ENCODE measurements at regions not wholly inside any gene's neighbourhood (a gene's known extent, or its start where the extent isn't known, plus 50 kb on each side); places are given as distances from the start of the nearest gene placed in this dataset.

GRCh38 chr10:130986846-130987245 is 324.7 kb downstream of the TCERG1L start:
- H3K9ac ChIP-seq (ENCODE audit: low read length), result no peak overlapping the region
- H3F3A ChIP-seq (ENCODE audit: insufficient read depth, low read length), result no peaks in the 10 kb centered on the region
- no peaks in the 10 kb centered on the region for H3K79me2 ChIP-seq (ENCODE audit: insufficient read depth, low read length)
- H3K27ac ChIP-seq (ENCODE audit: low read depth, low read length, poor library complexity, severe bottlenecking), result no peak overlapping the region
- no peaks in the 10 kb centered on the region for H3K4me1 ChIP-seq (ENCODE audit: insufficient read depth, low read length, severe bottlenecking)
- no peaks in the 10 kb centered on the region for H3K9me2 ChIP-seq (ENCODE audit: low read depth, low read length)
- no peaks in the 10 kb centered on the region for H3K9me3 ChIP-seq (ENCODE audit: low read length)
- no peaks in the 10 kb centered on the region for H4K20me1 ChIP-seq (ENCODE audit: insufficient read depth, low read length)
- H3K4me2 ChIP-seq (ENCODE audit: low read length), result no peak overlapping the region
- no peak overlapping the region for H2AFZ ChIP-seq (ENCODE audit: low read length)
- no peaks in the 10 kb centered on the region for H3K27me3 ChIP-seq (ENCODE audit: insufficient read depth, low read length)
- H3K4me3 ChIP-seq (ENCODE audit: low read depth, low read length, poor library complexity, severe bottlenecking), result no peak overlapping the region
- H3K36me3 ChIP-seq (ENCODE audit: insufficient read depth, low read length), result no peaks in the 10 kb centered on the region
- TF ChIP-seq EZH2 (IDR thresholded peaks at IDR 0.05; ENCODE audit: borderline replicate concordance, low read length), result no peak
- TF ChIP-seq, protein P1, sequence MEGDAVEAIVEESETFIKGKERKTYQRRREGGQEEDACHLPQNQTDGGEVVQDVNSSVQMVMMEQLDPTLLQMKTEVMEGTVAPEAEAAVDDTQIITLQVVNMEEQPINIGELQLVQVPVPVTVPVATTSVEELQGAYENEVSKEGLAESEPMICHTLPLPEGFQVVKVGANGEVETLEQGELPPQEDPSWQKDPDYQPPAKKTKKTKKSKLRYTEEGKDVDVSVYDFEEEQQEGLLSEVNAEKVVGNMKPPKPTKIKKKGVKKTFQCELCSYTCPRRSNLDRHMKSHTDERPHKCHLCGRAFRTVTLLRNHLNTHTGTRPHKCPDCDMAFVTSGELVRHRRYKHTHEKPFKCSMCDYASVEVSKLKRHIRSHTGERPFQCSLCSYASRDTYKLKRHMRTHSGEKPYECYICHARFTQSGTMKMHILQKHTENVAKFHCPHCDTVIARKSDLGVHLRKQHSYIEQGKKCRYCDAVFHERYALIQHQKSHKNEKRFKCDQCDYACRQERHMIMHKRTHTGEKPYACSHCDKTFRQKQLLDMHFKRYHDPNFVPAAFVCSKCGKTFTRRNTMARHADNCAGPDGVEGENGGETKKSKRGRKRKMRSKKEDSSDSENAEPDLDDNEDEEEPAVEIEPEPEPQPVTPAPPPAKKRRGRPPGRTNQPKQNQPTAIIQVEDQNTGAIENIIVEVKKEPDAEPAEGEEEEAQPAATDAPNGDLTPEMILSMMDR (IDR thresholded peaks at IDR 0.05; ENCODE audit: low read length), result no peak

- H3K79me2 ChIP-seq (ENCODE audit: insufficient read depth, low read length), result no peaks in the 10 kb centered on the region
- H3K27ac ChIP-seq (ENCODE audit: low read depth, low read length, poor library complexity, severe bottlenecking), result no peak overlapping the region
- no peaks in the 10 kb centered on the region for H3F3A ChIP-seq (ENCODE audit: insufficient read depth, low read length)
- H3K4me2 ChIP-seq (ENCODE audit: low read length), result no peak overlapping the region
- H3K9me2 ChIP-seq (ENCODE audit: low read depth, low read length), result no peaks in the 10 kb centered on the region
- no peak overlapping the region for H3K4me3 ChIP-seq (ENCODE audit: low read depth, low read length, poor library complexity, severe bottlenecking)
- no peak overlapping the region for H2AFZ ChIP-seq (ENCODE audit: low read length)
- H3K27me3 ChIP-seq (ENCODE audit: insufficient read depth, low read length), result no peaks in the 10 kb centered on the region
- no peaks in the 10 kb centered on the region for H4K20me1 ChIP-seq (ENCODE audit: insufficient read depth, low read length)
- TF ChIP-seq, protein P1 (IDR thresholded peaks at IDR 0.05; ENCODE audit: low read length), result no peak
- TF ChIP-seq EZH2 (IDR thresholded peaks at IDR 0.05; ENCODE audit: borderline replicate concordance, low read length), result no peak
- no peaks in the 10 kb centered on the region for H3K9me3 ChIP-seq (ENCODE audit: low read length)
- H3K9ac ChIP-seq (ENCODE audit: low read length), result no peak overlapping the region
- H3K36me3 ChIP-seq (ENCODE audit: insufficient read depth, low read length), result no peaks in the 10 kb centered on the region
- no peaks in the 10 kb centered on the region for H3K4me1 ChIP-seq (ENCODE audit: insufficient read depth, low read length, severe bottlenecking)
Measured at GRCh38 chr10:130987401-130987800, 324.1 kb downstream of the TCERG1L start.

DNA sequence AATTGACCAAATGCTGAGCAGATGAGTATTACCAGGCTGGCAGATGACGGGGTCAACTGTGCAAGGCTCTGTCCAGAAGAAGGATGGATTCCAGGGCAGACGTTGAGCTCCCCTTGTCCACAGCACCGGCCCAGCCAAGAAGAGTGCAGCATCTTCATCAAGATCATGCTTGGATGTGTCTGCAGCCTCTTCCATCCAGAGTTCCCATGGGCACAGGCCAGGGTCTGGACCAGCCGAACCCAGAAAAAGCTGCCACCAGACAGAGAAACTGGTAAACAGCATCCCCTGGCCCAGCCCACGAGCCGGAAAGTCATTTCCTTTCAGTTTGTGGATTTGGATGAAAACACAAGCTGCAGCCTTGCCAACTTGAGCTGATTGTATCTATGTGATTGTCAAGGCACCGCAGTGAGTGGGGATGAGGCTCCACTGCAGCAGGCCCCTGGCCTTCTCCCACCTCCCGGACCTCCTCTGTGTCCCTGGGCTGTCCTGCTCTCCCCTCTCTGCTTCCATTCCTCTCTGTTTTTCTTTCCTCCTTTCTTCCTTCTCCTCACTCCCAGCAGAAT is 321.8 kb downstream of the TCERG1L start:
- Histone ChIP-seq H3K36me3 (ENCODE audit: insufficient read depth, low read length) (no peaks in the 10 kb centered on the region), H3K9me3 (ENCODE audit: low read length) (no peaks in the 10 kb centered on the region), H3F3A (ENCODE audit: insufficient read depth, low read length) (no peaks in the 10 kb centered on the region)

More for the DNA sequence above, 321.8 kb downstream of the TCERG1L start:
- no peaks in the 10 kb centered on the region for H3K79me2 ChIP-seq (ENCODE audit: insufficient read depth, low read length)
- H4K20me1 ChIP-seq (ENCODE audit: insufficient read depth, low read length), result no peaks in the 10 kb centered on the region
- H3K4me1 ChIP-seq (ENCODE audit: insufficient read depth, low read length, severe bottlenecking), result no peaks in the 10 kb centered on the region
- H3K4me3 ChIP-seq (ENCODE audit: low read depth, low read length, poor library complexity, severe bottlenecking), result no peak overlapping the region
- no peak overlapping the region for H2AFZ ChIP-seq (ENCODE audit: low read length)
- no peak overlapping the region for H3K4me2 ChIP-seq (ENCODE audit: low read length)
- H3K27ac ChIP-seq (ENCODE audit: low read depth, low read length, poor library complexity, severe bottlenecking), result no peak overlapping the region
- H3K9me2 ChIP-seq (ENCODE audit: low read depth, low read length), result no peaks in the 10 kb centered on the region
- no peak for TF ChIP-seq EZH2 (IDR thresholded peaks at IDR 0.05; ENCODE audit: borderline replicate concordance, low read length)
- TF ChIP-seq, protein P1 (IDR thresholded peaks at IDR 0.05; ENCODE audit: low read length), result no peak
- no peaks in the 10 kb centered on the region for H3K27me3 ChIP-seq (ENCODE audit: insufficient read depth, low read length)
- H3K9ac ChIP-seq (ENCODE audit: low read length), result no peak overlapping the region
